Osteocyte (in vitro differentiated cells): ENCODE measurements at regions not wholly inside any gene's neighbourhood (a gene's known extent, or its start where the extent isn't known, plus 50 kb on each side); places are given as distances from the start of the nearest gene placed in this dataset.

Source experiments
- DNase-seq: peaks from one replicate; pipeline ENCODE4 v3.0.0; 2021; ENCODE audit warnings: mixed read lengths; ENCODE audit not compliant: unreplicated experiment; ENCODE audit errors: extremely low spot score
- H3K27ac Mint-ChIP-seq: one replicate; pipeline ENCODE4 v1.8.0; 2021; ENCODE audit warnings: mild to moderate bottlenecking, mixed read lengths; ENCODE audit not compliant: unreplicated experiment
- H3K27me3 Mint-ChIP-seq: one replicate; pipeline ENCODE4 v1.8.0; 2021; ENCODE audit warnings: mixed read lengths; ENCODE audit not compliant: unreplicated experiment
- H3K36me3 Mint-ChIP-seq: one replicate; pipeline ENCODE4 v1.8.0; 2021; ENCODE audit warnings: mixed read lengths; ENCODE audit not compliant: unreplicated experiment
- H3K4me1 Mint-ChIP-seq: one replicate; pipeline ENCODE4 v1.8.0; 2021; ENCODE audit warnings: mixed read lengths; ENCODE audit not compliant: unreplicated experiment
- H3K4me3 Mint-ChIP-seq: one replicate; pipeline ENCODE4 v1.8.0; 2021; ENCODE audit warnings: mild to moderate bottlenecking, moderate library complexity, mixed read lengths; ENCODE audit not compliant: unreplicated experiment
- H3K9me3 Mint-ChIP-seq: one replicate; pipeline ENCODE4 v1.8.0; 2021; ENCODE audit warnings: mixed read lengths; ENCODE audit not compliant: unreplicated experiment
- CTCF ChIP-seq: fragments of 200-600 bp; sonication (generic); IDR thresholded peaks from 2 replicates; pipeline ENCODE4 v1.5.0; 2021; ENCODE audit warnings: antibody characterized with exemption, mild to moderate bottlenecking, moderate library complexity

- Mint-ChIP-seq H3K27me3 (no peaks in the 10 kb centered on the region), H3K36me3 (no peaks in the 10 kb centered on the region), H3K9me3 (peaks cover 9% of the 10 kb centered on the region), H3K4me1 (peaks cover 11% of the 10 kb centered on the region), H3K27ac (no peak overlapping the region), H3K4me3 (no peak overlapping the region)
- no peak for DNase-seq
- TF ChIP-seq CTCF = peak; percentile 51
These were observed 272.8 kb upstream of the EPHA5 start for GRCh38 chr4:65943076-65943475.

- no peak for TF ChIP-seq CTCF
- H3K27ac Mint-ChIP-seq = no peak overlapping the region
- H3K9me3 Mint-ChIP-seq = no peaks in the 10 kb centered on the region
- no peaks in the 10 kb centered on the region for H3K4me1 Mint-ChIP-seq
- no peak overlapping the region for H3K4me3 Mint-ChIP-seq
- H3K36me3 Mint-ChIP-seq = no peaks in the 10 kb centered on the region
- H3K27me3 Mint-ChIP-seq = no peaks in the 10 kb centered on the region
- no peak for DNase-seq
These were observed 254.6 kb upstream of the EPHA5 start for GRCh38 chr4:65924843-65925242.

GRCh38 chr4:65923616-65924015 lies 253.3 kb upstream of the EPHA5 start:
- no peak overlapping the region for H3K27ac Mint-ChIP-seq
- H3K4me3 Mint-ChIP-seq = no peak overlapping the region
- TF ChIP-seq CTCF = no peak
- no peaks in the 10 kb centered on the region for H3K36me3 Mint-ChIP-seq
- no peaks in the 10 kb centered on the region for H3K9me3 Mint-ChIP-seq
- no peak for DNase-seq
- no peaks in the 10 kb centered on the region for H3K4me1 Mint-ChIP-seq
- H3K27me3 Mint-ChIP-seq = no peaks in the 10 kb centered on the region

GRCh38 chr4:65921180-65921579 lies 250.9 kb upstream of the EPHA5 start:
- H3K9me3 Mint-ChIP-seq = peaks cover 7% of the 10 kb centered on the region
- no peaks in the 10 kb centered on the region for H3K27me3 Mint-ChIP-seq
- H3K4me1 Mint-ChIP-seq = peaks cover 8% of the 10 kb centered on the region
- no peak overlapping the region for H3K27ac Mint-ChIP-seq
- no peak for TF ChIP-seq CTCF
- no peak overlapping the region for H3K4me3 Mint-ChIP-seq
- no peaks in the 10 kb centered on the region for H3K36me3 Mint-ChIP-seq
- no peak for DNase-seq

- Mint-ChIP-seq H3K4me1 (peaks cover 8% of the 10 kb centered on the region), H3K27me3 (no peaks in the 10 kb centered on the region), H3K9me3 (peaks cover 7% of the 10 kb centered on the region), H3K27ac (no peak overlapping the region), H3K4me3 (no peak overlapping the region), H3K36me3 (no peaks in the 10 kb centered on the region)
- no peak for DNase-seq
- TF ChIP-seq CTCF = no peak
These were observed 248.6 kb upstream of the EPHA5 start for GRCh38 chr4:65918872-65919271.
